ENCODE measurements at regions not wholly inside any gene's neighbourhood (a gene's known extent, or its start where the extent isn't known, plus 50 kb on each side); places are given as distances from the start of the nearest gene placed in this dataset.

DNA sequence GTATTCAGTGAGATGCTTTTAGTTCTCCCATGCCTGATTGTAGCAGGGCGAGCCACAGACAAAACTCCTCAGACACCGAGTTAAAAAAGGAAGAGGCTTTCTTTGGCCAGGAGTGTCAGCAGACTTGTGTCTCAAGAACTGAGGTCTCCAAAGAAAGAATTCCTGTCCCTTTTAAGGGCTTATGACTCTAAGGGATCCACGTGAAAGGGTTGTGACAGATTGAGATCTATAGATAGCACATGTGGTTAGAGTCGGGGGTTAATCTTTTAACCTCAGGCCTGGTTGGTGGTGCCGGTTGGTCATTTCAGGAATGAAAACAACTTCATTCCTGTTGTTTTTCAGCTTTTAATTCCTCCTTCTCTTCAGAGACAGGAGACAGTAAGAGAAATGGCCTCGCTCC is 168.8 kb upstream of the GRIK2 start:
- Histone ChIP-seq H3K4me3 (no peak overlapping the region), H3K9me3 (peaks cover 0 to 5% (median 0%) of the 10 kb centered on the region in 3 donors), H3K4me1 (no peaks in the 10 kb centered on the region), H3K27ac (no peak overlapping the region), H3K27me3 (no peaks in the 10 kb centered on the region), H3K36me3 (replicated peaks in 1 of 2; ENCODE audit: insufficient read depth in 1 of 2, low read depth in 2 of 2) (no peaks in the 10 kb centered on the region)
- DNase-seq, result no peak
- TF ChIP-seq POLR2A (IDR thresholded peaks at IDR 0.05), result no peak
- TF ChIP-seq, protein P1, sequence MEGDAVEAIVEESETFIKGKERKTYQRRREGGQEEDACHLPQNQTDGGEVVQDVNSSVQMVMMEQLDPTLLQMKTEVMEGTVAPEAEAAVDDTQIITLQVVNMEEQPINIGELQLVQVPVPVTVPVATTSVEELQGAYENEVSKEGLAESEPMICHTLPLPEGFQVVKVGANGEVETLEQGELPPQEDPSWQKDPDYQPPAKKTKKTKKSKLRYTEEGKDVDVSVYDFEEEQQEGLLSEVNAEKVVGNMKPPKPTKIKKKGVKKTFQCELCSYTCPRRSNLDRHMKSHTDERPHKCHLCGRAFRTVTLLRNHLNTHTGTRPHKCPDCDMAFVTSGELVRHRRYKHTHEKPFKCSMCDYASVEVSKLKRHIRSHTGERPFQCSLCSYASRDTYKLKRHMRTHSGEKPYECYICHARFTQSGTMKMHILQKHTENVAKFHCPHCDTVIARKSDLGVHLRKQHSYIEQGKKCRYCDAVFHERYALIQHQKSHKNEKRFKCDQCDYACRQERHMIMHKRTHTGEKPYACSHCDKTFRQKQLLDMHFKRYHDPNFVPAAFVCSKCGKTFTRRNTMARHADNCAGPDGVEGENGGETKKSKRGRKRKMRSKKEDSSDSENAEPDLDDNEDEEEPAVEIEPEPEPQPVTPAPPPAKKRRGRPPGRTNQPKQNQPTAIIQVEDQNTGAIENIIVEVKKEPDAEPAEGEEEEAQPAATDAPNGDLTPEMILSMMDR (IDR thresholded peaks at IDR 0.05), result no peak
- WGBS, 2 donors, result 87 to 88% methylated on average over 6 of the region's 6 CpGs
- intact Hi-C loops (cut with DNase I), result no loop called here
- ATAC-seq, result no peak

DNA sequence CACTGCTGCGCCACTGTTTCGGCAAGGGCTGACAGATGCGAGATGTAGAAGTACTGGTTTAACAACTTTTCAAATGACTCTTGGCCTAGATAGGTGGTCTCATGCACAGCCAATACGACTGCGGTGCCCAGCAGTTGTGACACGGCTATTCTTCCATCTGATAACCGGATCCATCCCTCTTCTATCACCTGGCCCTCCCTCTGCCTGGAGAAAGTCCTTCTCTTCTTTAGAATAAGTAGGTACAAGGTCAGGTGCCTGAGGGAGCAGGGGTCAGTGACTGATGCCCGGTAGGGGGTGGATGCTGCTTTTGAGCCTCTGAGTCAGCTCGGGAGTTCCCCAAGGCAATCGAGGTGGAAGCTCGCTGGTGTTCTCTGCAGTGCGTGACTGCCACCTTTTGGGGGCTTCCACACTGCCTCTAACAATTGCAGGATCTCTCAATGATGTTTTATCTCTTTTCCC is 166.8 kb upstream of the GRIK2 start:
- intact Hi-C loops (cut with DNase I), result no loop called here
- DNase-seq (no peak), ATAC-seq (no peak)
- no peaks in the 10 kb centered on the region for H3K4me1 ChIP-seq
- 58 to 62% methylated on average over 11 to 12 of the region's 12 CpGs for WGBS, 2 donors
- H3K36me3 ChIP-seq (replicated peaks in 1 of 2; ENCODE audit: insufficient read depth in 1 of 2, low read depth in 2 of 2), result no peaks in the 10 kb centered on the region
- TF ChIP-seq, protein P1 (IDR thresholded peaks at IDR 0.05), result no peak
- no peak for TF ChIP-seq POLR2A (IDR thresholded peaks at IDR 0.05)
- H3K27ac ChIP-seq, result no peak overlapping the region
- peaks cover 0 to 5% (median 0%) of the 10 kb centered on the region in 3 donors for H3K9me3 ChIP-seq
- H3K4me3 ChIP-seq, result no peak overlapping the region
- no peaks in the 10 kb centered on the region for H3K27me3 ChIP-seq

DNA sequence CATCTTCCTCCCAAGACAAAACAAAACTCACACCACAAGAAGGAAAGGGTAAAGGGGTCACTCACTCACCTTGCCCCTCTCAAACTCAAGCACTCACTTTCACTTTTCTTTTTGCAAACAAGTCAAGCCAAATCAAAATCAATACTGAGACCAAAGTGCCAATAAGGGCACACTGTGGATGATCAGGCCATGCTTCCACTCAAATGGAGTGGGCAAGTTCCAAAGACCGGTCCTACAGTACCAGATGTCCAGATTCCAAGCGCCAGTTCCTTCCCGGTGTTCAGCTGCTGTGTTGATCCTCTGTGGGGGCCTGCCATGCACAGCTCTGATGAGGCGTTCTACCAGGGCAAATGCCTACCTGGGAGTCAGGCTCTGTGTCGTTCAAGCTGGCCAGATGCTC is 162.6 kb upstream of the GRIK2 start:
- no peaks in the 10 kb centered on the region for H3K4me1 ChIP-seq
- no peak overlapping the region for H3K4me3 ChIP-seq
- no peak for DNase-seq
- 72 to 100% methylated on average over 4 to 5 of the region's 5 CpGs for WGBS, 2 donors
- no peaks in the 10 kb centered on the region for H3K36me3 ChIP-seq (replicated peaks in 1 of 2; ENCODE audit: insufficient read depth in 1 of 2, low read depth in 2 of 2)
- H3K27ac ChIP-seq, result no peak overlapping the region
- TF ChIP-seq, protein P1 (IDR thresholded peaks at IDR 0.05), result no peak
- no peak for TF ChIP-seq POLR2A (IDR thresholded peaks at IDR 0.05)
- H3K9me3 ChIP-seq, result no peaks in the 10 kb centered on the region
- no peaks in the 10 kb centered on the region for H3K27me3 ChIP-seq
- intact Hi-C loops (cut with DNase I), result no loop called here
- no peak for ATAC-seq

DNA sequence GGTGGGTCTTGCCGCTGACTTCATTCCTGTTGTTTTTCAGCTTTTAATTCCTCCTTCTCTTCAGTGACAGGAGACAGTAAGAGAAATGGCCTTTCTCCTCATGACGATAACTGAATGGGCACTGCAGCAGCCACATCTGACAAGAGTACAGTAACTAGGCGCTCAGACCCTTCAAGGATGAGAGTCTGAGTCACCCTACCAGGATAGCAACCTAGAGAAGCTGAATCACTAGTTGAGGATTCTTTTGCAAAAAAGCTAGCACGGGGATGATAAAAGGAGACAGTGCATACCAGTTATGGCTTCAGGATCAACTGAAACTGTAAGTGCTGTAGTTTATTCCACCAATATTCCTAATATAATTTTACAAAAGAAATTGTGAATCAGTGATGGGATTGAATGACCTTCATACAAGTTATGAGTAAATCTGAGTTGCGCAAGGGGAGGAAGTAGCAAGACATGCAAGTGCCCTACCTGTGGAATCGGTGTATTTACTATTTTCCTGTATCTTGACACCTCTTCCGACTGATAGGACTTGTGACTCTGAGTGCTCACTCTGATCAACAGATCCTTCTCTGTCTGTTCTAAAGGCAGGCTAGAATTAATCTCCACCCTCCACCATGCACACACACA is 161.8 kb upstream of the GRIK2 start:
- TF ChIP-seq, protein P1 (IDR thresholded peaks at IDR 0.05), result no peak
- TF ChIP-seq POLR2A (IDR thresholded peaks at IDR 0.05), result no peak
- no peaks in the 10 kb centered on the region for H3K4me1 ChIP-seq
- DNase-seq (no peak), ATAC-seq (no peak)
- no peak overlapping the region for H3K27ac ChIP-seq
- no peaks in the 10 kb centered on the region for H3K36me3 ChIP-seq (replicated peaks in 1 of 2; ENCODE audit: insufficient read depth in 1 of 2, low read depth in 2 of 2)
- no peaks in the 10 kb centered on the region for H3K9me3 ChIP-seq
- H3K4me3 ChIP-seq, result no peak overlapping the region
- intact Hi-C loops (cut with DNase I), result no loop called here
- no peaks in the 10 kb centered on the region for H3K27me3 ChIP-seq
- WGBS, 2 donors, result 89% methylated on average over 7 of the region's 7 CpGs

DNA sequence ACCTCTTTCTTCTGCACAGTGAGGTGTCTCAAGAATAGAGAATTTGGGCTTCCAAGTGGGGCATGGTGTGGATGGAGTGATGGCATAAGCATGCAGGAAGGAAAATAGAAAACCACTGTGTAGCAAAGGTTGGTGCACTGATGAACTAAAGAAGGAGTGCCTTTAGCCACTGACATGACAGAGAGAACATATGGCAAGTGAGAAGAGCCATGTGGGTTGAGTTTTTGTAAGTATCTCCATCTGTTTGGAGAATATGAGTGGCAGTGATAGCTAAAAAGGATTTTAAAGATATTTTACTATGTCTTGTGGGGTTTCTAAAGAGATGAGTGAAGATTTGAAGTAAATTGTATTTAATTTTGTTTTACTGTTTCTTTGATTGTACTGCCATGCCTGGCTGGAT is 160.5 kb upstream of the GRIK2 start:
- ATAC-seq (no peak), DNase-seq (no peak)
- intact Hi-C loops (cut with DNase I), result no loop called here
- no peaks in the 10 kb centered on the region for H3K4me1 ChIP-seq
- H3K27ac ChIP-seq, result no peak overlapping the region
- no peak overlapping the region for H3K4me3 ChIP-seq
- no peaks in the 10 kb centered on the region for H3K27me3 ChIP-seq
- H3K9me3 ChIP-seq, result no peaks in the 10 kb centered on the region
- TF ChIP-seq, protein P1 (IDR thresholded peaks at IDR 0.05), result no peak
- no peak for TF ChIP-seq POLR2A (IDR thresholded peaks at IDR 0.05)
- H3K36me3 ChIP-seq (replicated peaks in 1 of 2; ENCODE audit: insufficient read depth in 1 of 2, low read depth in 2 of 2), result no peaks in the 10 kb centered on the region
